ENCODE measurements at regions not wholly inside any gene's neighbourhood (a gene's known extent, or its start where the extent isn't known, plus 50 kb on each side); places are given as distances from the start of the nearest gene placed in this dataset.

DNA sequence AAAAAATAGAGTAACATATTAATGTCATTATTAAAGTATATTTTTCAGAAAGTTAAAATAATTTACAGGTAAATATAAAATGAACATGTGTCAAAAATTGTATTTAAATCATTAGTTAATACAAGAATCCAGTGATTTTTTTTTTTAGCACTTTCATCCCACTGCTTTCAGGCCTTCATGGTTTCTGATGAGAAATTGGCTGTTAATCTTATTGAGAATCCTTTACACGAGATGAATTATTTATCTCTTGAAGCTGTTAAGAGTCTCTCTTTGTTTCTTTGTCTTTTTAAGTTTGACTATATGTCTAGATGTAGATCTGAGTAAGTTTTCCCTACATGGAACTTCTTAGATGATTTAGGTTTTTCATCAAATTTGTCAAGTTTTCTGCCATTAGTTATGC, 578.5 kb upstream of the KCND2 start:
- no peak for TF ChIP-seq EZH2 (IDR thresholded peaks at IDR 0.05; ENCODE audit: low read length)
- TF ChIP-seq, protein P1, sequence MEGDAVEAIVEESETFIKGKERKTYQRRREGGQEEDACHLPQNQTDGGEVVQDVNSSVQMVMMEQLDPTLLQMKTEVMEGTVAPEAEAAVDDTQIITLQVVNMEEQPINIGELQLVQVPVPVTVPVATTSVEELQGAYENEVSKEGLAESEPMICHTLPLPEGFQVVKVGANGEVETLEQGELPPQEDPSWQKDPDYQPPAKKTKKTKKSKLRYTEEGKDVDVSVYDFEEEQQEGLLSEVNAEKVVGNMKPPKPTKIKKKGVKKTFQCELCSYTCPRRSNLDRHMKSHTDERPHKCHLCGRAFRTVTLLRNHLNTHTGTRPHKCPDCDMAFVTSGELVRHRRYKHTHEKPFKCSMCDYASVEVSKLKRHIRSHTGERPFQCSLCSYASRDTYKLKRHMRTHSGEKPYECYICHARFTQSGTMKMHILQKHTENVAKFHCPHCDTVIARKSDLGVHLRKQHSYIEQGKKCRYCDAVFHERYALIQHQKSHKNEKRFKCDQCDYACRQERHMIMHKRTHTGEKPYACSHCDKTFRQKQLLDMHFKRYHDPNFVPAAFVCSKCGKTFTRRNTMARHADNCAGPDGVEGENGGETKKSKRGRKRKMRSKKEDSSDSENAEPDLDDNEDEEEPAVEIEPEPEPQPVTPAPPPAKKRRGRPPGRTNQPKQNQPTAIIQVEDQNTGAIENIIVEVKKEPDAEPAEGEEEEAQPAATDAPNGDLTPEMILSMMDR (optimal IDR thresholded peaks at IDR 0.05 in 1 of 3, IDR thresholded peaks at IDR 0.05 in 1 of 3, conservative IDR thresholded peaks at IDR 0.05 in 1 of 3; ENCODE audit: extremely low read depth in 1 of 3, insufficient read depth in 2 of 3, low read length in 3 of 3): no peak

Data from keratinocyte (primary cell).